ENCODE measurements at regions not wholly inside any gene's neighbourhood (a gene's known extent, or its start where the extent isn't known, plus 50 kb on each side); places are given as distances from the start of the nearest gene placed in this dataset.

DNA sequence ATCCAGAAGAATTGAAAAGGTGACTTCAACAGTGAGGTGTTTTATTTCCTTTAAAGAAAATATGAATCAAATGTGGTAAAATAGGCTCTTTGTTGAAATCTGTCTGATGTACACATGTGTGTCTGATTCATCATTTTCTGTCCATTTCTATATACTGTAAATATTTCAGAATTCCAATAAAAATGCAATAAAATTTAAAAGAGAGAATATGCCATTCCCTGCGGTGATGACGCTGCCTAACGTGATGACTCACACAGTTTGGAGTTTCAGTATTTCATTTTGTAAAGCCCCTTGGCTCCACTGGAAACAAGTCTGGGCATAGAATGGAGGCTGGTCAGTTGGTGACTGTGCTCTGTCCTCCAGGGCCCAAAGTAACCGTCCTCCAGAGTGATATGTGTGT is 482.5 kb upstream of the CDH5 start:
- peaks cover 0 to 6% (median 0%) of the 10 kb centered on the region in 7 donors for H3K27me3 ChIP-seq
- intact Hi-C loops (cut with DNase I), result no loop called here
- H3K4me3 ChIP-seq, result no peak overlapping the region
- no peak overlapping the region for H3K27ac ChIP-seq
- TF ChIP-seq, protein P1, sequence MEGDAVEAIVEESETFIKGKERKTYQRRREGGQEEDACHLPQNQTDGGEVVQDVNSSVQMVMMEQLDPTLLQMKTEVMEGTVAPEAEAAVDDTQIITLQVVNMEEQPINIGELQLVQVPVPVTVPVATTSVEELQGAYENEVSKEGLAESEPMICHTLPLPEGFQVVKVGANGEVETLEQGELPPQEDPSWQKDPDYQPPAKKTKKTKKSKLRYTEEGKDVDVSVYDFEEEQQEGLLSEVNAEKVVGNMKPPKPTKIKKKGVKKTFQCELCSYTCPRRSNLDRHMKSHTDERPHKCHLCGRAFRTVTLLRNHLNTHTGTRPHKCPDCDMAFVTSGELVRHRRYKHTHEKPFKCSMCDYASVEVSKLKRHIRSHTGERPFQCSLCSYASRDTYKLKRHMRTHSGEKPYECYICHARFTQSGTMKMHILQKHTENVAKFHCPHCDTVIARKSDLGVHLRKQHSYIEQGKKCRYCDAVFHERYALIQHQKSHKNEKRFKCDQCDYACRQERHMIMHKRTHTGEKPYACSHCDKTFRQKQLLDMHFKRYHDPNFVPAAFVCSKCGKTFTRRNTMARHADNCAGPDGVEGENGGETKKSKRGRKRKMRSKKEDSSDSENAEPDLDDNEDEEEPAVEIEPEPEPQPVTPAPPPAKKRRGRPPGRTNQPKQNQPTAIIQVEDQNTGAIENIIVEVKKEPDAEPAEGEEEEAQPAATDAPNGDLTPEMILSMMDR (IDR thresholded peaks at IDR 0.05), result no peak
- 84 to 90% methylated on average over 4 of the region's 4 CpGs for WGBS, 2 donors
- ATAC-seq (no peak), DNase-seq (no peak)
- H3K4me1 ChIP-seq, result no peaks in the 10 kb centered on the region
- no peaks in the 10 kb centered on the region for H3K36me3 ChIP-seq
- peaks cover 0 to 8% (median 0%) of the 10 kb centered on the region in 11 donors for H3K9me3 ChIP-seq

DNA sequence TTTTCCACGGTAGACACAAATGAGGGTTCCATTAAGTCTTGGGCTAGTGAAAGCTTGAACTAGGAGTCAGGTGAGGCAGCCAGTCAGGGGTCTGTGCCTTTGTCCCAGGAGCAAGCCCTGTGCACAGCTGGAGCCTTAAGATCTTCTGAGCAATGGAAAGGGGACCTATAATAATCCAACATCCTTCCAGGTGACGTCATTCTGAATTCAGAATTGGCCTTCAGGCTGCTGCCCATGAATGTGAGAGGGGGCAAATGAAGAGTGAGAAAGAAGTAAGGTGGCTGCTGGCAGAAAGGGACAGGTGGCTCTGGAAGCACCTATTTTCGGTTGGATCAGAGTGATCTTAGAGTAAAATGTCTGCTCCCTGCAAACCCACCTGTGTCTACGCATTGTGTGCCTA is 488.1 kb upstream of the CDH5 start:
- 89 to 91% methylated on average over 4 of the region's 4 CpGs for WGBS, 2 donors
- intact Hi-C loops (cut with DNase I), result no loop called here

DNA sequence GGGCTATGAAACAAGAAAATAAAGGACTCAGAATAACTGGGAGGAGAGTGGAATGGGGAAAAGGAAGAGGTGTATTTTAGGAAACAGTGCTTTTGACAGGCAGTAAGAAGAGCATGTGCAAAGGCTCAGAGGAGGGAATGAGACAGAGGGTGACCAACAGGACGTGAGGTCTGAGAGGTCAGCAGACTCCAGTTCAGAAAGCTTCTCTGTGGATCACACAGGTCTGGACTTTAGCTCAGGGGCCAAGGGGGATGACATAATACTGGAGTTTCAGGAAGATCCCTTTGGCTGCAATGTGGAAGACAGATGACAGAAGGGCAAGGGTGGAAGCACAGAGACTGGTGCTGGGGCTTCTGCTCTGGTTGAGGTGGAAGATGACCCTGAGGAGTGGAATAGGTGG is 489.9 kb upstream of the CDH5 start:
- WGBS, 2 donors, result 50 to 52% methylated on average over 1 of the region's 1 CpG
- intact Hi-C loops (cut with DNase I), result no loop called here
- H3K27me3 ChIP-seq, result peaks cover 0 to 4% (median 0%) of the 10 kb centered on the region in 7 donors

More for the DNA sequence above, 488.1 kb upstream of the CDH5 start:
- peaks cover 0 to 8% (median 0%) of the 10 kb centered on the region in 11 donors for H3K9me3 ChIP-seq
- H3K27me3 ChIP-seq, result peaks cover 0 to 6% (median 0%) of the 10 kb centered on the region in 7 donors
- H3K36me3 ChIP-seq, result no peaks in the 10 kb centered on the region
- no peaks in the 10 kb centered on the region for H3K4me1 ChIP-seq
- DNase-seq (no peak), ATAC-seq (no peak)
- H3K27ac ChIP-seq, result no peak overlapping the region
- TF ChIP-seq, protein P1 (IDR thresholded peaks at IDR 0.05), result no peak
- no peak overlapping the region for H3K4me3 ChIP-seq

DNA sequence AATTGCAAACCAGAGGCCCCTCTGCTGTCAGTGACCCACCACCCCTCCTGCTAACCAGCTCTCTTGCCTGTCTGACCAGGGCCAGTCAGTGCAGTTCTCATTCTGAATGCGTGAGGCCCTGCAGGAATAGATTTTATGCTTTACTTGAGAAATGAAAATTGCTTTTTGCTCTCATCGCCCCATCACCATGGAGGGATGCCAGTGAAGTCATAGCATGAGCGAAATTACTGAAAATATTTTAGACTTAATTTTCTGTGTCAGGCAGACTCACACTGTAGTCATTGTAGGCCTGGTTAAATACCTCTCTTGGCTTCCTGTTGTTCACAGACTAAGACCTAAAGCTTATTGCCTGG is 490.5 kb upstream of the CDH5 start:
- Histone ChIP-seq H3K9me3 (peaks cover 0 to 8% (median 0%) of the 10 kb centered on the region in 11 donors), H3K4me3 (no peak overlapping the region), H3K4me1 (no peaks in the 10 kb centered on the region), H3K36me3 (no peaks in the 10 kb centered on the region), H3K27ac (no peak overlapping the region), H3K27me3 (peaks cover 0 to 6% (median 0%) of the 10 kb centered on the region in 7 donors)
- intact Hi-C loops (cut with DNase I), result no loop called here
- DNase-seq (no peak), ATAC-seq (no peak)
- TF ChIP-seq, protein P1 (IDR thresholded peaks at IDR 0.05), result no peak
- 83 to 92% methylated on average over 3 of the region's 3 CpGs for whole genome bisulfite sequencing, 2 donors

More for the DNA sequence above, 489.9 kb upstream of the CDH5 start:
- ATAC-seq (no peak), DNase-seq (no peak)
- Histone ChIP-seq H3K9me3 (peaks cover 0 to 8% (median 0%) of the 10 kb centered on the region in 11 donors), H3K36me3 (no peaks in the 10 kb centered on the region), H3K27ac (no peak overlapping the region), H3K4me3 (no peak overlapping the region), H3K4me1 (no peaks in the 10 kb centered on the region)
- TF ChIP-seq, protein P1 (IDR thresholded peaks at IDR 0.05), result no peak
